Kidney (tissue), 13 donors: ENCODE measurements at regions not wholly inside any gene's neighbourhood (a gene's known extent, or its start where the extent isn't known, plus 50 kb on each side); places are given as distances from the start of the nearest gene placed in this dataset.

Experiments
- DNase-seq, 5 donors: peaks; one replicate each; pipeline ENCODE4 v3.0.0-alpha.2; 2013 to 2020
- FAIRE-seq: peaks from 2 replicates; lab custom pipeline; 2012; peaks lifted over from hg19 to GRCh38; lab: Jason Lieb, UNC
- H3K27ac ChIP-seq, 2 donors: one replicate each; pipeline ENCODE4 v1.7.0; 2013; ENCODE audit warnings: low read depth in 2 of 2, low read length in 2 of 2, inconsistent platforms in 1 of 2
- H3K27me3 ChIP-seq: one replicate; pipeline ENCODE4 v1.7.1; 2013; ENCODE audit warnings: low read length, inconsistent platforms; ENCODE audit not compliant: control insufficient read depth, insufficient read depth
- H3K36me3 ChIP-seq, 3 donors: one replicate each; pipeline versions ENCODE4 v1.7.0 to v1.7.1; 2013; ENCODE audit warnings: low read length in 3 of 3, control low read depth in 1 of 3, inconsistent platforms in 1 of 3; ENCODE audit not compliant: insufficient read depth in 3 of 3, control insufficient read depth in 2 of 3
- H3K4me1 ChIP-seq, 3 donors: one replicate each; pipeline versions ENCODE4 v1.7.0 to v1.7.1; 2013; ENCODE audit warnings: low read length in 3 of 3, inconsistent platforms in 1 of 3, low read depth in 1 of 3; ENCODE audit not compliant: control insufficient read depth in 2 of 3, insufficient read depth in 2 of 3
- H3K4me3 ChIP-seq, 3 donors: one replicate each; pipeline versions ENCODE4 v1.7.0 to v1.8.1; 2013; ENCODE audit warnings: low read length in 3 of 3, control low read depth in 1 of 3, inconsistent platforms in 1 of 3
- H3K9ac ChIP-seq, 3 donors: one replicate each; pipeline versions ENCODE4 v1.7.0 to v1.7.1; 2013; ENCODE audit warnings: low read length in 3 of 3, control low read depth in 1 of 3, inconsistent platforms in 1 of 3
- H3K9me3 ChIP-seq, 3 donors: one replicate each; pipeline versions ENCODE4 v1.7.0 to v1.7.1; 2013; ENCODE audit warnings: low read length in 3 of 3, control low read depth in 1 of 3, inconsistent platforms in 1 of 3; ENCODE audit not compliant: control insufficient read depth in 2 of 3, insufficient read depth in 1 of 3
- CTCF ChIP-seq: IDR thresholded peaks from 3 replicates; pipeline ENCODE4 v1.5.1; 2012; ENCODE audit warnings: mild to moderate bottlenecking, moderate library complexity, borderline replicate concordance; ENCODE audit not compliant: insufficient read depth; ENCODE audit errors: extremely low read depth
- intact Hi-C: fragments of 100-400 bp; cut with DNase I; formaldehyde crosslinking; loops from one replicate; pipeline ENCODE4 v1.11.1; 2022
- donor health status: control.
- donor health status: control.
- donor health status: control.
- donor health status: control.
- donor health status: control.
- donor health status: DM: yes; HTN: yes; CAD: no.
- donor health status: Normal renal cell carcinoma (clear cell type).

GRCh38 chr13:73623281-73623680, 510.9 kb downstream of the KLF12 start:
- TF ChIP-seq CTCF: no peak
- DNase-seq (no peak), FAIRE-seq (no peak)
- no peaks in the 10 kb centered on the region for H3K36me3 ChIP-seq
- H3K9me3 ChIP-seq: no peaks in the 10 kb centered on the region
- no peaks in the 10 kb centered on the region for H3K27me3 ChIP-seq
- no peak overlapping the region for H3K27ac ChIP-seq
- H3K4me3 ChIP-seq: no peak overlapping the region
- peaks cover 0 to 3% (median 3%) of the 10 kb centered on the region in 3 donors for H3K4me1 ChIP-seq
- intact Hi-C loops: no loop called here
- no peak overlapping the region for H3K9ac ChIP-seq

- no peak for TF ChIP-seq CTCF
- peaks cover 0 to 3% (median 3%) of the 10 kb centered on the region in 3 donors for H3K4me1 ChIP-seq
- H3K27ac ChIP-seq: no peak overlapping the region
- H3K9ac ChIP-seq: no peak overlapping the region
- intact Hi-C loops: no loop called here
- FAIRE-seq: no peak
- no peak for DNase-seq
- no peak overlapping the region for H3K4me3 ChIP-seq
- no peaks in the 10 kb centered on the region for H3K27me3 ChIP-seq
- no peaks in the 10 kb centered on the region for H3K36me3 ChIP-seq
- no peaks in the 10 kb centered on the region for H3K9me3 ChIP-seq
Observed at GRCh38 chr13:73622381-73622780, 511.8 kb downstream of the KLF12 start.

GRCh38 chr13:73618275-73618865, 515.8 kb downstream of the KLF12 start:
- no peaks in the 10 kb centered on the region for H3K9me3 ChIP-seq
- peak in 3 of 5 donors; percentile 31 to 83 (median 82) for DNase-seq
- H3K4me3 ChIP-seq: peak overlapping the region in 2 of 3 donors; percentile 47 to 58
- peak overlapping the region in 1 of 3 donors; percentile 62 for H3K9ac ChIP-seq
- H3K36me3 ChIP-seq: no peaks in the 10 kb centered on the region
- no peak for TF ChIP-seq CTCF
- H3K27me3 ChIP-seq: no peaks in the 10 kb centered on the region
- H3K27ac ChIP-seq: peak overlapping the region; percentile 53 to 69
- intact Hi-C loops: no loop called here
- H3K4me1 ChIP-seq: peaks cover 0 to 3% (median 3%) of the 10 kb centered on the region in 3 donors
- FAIRE-seq: no peak

- TF ChIP-seq CTCF: no peak
- H3K4me1 ChIP-seq: peaks cover 0 to 3% (median 3%) of the 10 kb centered on the region in 3 donors
- intact Hi-C loops: no loop called here
- no peak overlapping the region for H3K4me3 ChIP-seq
- DNase-seq: no peak
- FAIRE-seq: no peak
- no peaks in the 10 kb centered on the region for H3K36me3 ChIP-seq
- no peaks in the 10 kb centered on the region for H3K27me3 ChIP-seq
- H3K27ac ChIP-seq: no peak overlapping the region
- H3K9ac ChIP-seq: no peak overlapping the region
- no peaks in the 10 kb centered on the region for H3K9me3 ChIP-seq
Observed at GRCh38 chr13:73616861-73617260, 517.3 kb downstream of the KLF12 start.
